NCI-H1092 (cell line): ENCODE measurements at regions not wholly inside any gene's neighbourhood (a gene's known extent, or its start where the extent isn't known, plus 50 kb on each side); places are given as distances from the start of the nearest gene placed in this dataset.

Experiments
- DNase-seq: peaks from one replicate; lab custom pipeline; 2025; lab: John Stamatoyannopoulos, UW

DNA sequence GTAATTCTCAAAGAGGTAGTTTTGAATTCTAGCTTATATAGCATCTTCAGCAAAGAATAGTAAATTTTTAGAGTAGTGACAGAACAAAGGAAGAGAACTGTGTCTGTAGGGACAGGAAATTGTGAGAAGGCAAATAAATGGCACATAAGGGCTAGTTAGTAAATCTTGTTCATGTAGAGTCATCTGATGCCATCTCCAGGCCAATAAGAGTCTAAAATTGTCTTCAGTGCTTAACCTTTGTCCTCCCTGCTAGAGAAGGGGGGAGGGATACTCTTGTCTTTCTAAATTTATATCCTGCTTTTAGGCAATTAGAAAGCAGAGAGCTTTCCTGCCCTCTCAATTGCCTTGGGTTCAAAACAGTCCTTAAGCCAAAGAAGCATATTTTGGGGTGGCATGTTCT lies 87.0 kb upstream of the DNAJC19 start:
- no peak for DNase-seq

DNA sequence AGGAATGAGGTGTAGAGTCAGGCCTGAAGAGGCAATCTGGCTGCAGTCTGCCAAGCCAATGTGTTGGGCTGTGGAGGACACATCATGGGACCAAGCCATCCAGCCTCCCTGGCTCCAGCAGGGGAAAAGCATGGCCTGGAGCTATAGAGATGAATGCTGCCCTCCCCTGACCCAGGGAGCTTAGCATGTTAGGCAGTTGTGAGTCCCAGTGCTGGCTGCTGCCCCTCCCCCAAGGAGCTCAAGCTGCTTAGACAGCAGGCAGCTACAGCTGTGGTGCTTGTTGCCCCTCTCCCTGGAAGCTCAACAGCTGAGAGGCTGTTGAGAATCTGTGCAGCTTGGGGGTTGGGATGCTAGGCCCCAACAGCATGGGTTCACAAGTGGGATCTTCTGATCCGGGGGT lies 85.6 kb upstream of the DNAJC19 start:
- no peak for DNase-seq

DNA sequence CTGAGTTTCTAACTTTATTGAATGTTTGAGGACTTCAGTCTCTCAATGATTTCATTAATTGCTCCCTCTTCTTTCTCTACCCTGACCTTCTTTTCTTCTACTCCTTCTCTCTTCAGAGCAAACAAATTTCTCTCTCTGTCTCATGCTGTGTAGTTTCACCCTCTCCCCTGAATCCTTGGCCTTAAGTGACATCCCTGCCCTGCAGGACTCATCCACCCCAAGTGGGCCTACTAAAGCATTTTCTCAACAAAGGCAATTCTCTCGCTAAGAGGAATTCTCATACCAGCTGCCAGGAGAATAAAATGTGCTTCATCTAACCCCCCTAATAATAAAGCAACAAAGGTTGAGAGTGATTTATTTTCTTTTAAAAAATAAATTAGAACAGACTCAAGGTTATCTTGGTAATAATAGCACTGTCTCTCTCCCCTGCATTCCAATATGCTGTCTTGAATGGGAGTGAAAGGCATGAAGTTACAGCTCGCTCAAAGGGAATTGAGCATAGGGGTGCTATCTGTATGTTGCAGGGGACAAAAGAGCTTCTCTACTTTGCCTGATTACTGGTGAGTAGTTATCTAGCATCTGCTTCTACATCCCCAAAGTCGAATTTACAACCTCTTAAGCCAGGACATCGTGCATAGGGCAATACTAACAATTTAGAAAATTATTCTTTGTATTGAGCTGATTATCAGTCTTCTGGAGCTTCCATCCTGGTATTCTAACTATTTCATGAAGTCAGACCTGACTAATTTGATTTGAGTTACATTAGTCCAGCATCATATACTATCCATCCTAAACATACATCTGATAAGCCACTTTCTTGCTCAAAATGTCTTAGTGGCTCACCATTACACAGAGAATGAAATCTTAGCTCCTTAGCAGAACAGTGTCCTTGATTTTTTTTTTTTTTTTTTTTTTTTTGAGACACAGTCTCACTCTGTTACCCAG lies 76.9 kb upstream of the DNAJC19 start:
- DNase-seq: no peak

DNA sequence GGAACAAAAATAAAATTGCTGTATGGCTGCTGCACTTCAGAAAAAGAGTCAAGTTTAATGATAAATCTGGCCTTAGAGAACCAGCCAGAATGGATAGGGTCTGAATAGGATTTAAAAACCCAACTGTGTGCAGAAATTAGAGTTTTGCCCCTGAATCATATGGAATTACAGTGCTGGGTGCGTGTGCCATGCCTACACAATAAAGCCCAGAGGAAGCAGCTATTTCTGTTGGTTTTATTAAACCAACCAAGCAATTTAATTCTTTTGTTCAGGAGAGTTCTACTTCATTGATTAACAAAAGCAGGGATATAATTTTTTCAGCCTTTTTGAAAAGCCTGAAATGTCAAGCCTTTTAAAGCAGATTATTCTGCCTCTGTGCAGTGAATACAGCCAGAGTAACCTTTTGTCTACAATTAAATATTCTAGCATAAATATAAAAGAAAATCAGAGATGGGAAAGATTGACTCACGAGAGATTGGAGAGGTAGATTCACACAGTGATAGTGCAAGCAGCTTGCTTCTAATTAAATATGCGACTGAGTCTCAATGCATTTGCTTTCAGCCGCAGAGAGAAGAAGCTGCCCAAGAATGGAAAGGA lies 66.7 kb upstream of the DNAJC19 start:
- no peak for DNase-seq

DNA sequence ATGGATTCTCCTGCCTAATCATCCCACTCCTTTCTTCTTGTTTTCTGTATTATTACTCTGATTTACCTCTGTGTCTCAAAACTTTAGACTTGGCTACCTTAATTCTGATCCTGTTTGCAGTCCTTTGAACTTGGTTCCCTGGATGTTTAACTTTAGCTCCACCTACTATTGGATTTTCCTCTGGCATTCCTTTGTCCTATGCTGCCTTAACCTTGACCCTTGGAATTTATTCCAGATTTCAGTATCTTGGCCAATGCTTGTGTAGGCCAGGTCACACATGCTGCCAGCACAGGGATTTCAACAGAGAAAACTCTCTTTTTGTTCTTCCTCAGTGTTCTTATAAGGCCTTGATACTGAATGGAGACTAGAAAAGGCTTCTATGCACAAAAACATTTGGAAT lies 65.0 kb upstream of the DNAJC19 start:
- DNase-seq: no peak

DNA sequence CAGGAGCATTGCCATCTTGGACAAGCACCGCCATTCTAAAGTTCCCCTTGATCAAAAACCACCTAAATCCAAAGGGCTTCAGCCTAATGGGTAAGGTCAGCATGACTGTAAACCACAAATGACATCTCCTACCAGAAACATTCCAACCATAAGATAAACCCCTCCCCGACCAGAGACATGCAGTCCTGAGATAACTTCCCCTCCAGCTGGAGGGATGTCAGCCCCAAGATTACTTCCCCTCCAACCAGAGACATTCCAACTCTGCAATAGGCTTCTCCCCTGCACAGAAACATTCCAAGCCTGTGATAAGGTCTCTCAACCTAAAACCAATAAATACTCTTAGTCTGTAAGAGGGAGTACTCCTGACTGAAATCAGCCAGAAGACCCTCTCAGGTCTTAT lies 62.7 kb upstream of the DNAJC19 start:
- no peak for DNase-seq

DNA sequence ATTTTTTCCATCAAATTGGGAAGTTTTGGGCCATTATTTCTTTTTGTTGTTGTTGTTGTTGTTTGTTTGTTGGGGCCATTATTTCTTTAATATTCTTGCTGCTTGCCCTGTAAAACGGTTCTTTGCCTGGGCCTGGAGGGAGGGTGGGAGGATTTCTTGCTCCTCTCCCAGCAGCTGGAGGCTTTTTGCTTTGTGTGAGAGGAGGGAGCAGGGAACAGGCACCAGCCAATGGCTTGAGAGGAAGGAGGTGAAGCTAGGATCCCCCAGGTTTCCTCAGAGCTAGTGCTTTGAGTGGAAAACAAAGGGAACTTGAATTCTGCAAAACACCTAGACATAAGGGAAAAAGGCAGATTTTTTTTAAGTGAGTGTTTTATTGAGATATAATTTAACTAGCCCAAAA lies 61.2 kb upstream of the DNAJC19 start:
- DNase-seq: no peak

DNA sequence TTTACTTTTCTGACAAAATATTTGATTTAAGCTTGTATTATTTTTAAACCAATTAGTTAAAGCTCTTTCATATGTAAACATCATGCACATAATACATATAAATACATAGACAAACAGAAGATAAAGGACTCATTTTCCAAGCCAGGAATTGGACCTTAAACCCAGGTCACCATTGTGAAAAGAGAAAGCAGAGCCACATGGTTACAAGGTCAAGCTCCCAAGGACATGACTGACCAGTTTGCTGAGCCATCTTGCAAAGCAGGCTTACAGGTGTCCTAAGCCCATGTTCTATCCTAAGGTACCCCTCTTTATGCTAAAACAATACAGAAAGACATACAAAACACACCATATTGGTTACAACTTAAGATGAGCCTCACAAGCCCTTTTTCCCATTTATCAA lies 50.5 kb upstream of the DNAJC19 start:
- DNase-seq: no peak
